HPDE6-E6E7 (cell line): ENCODE measurements at regions not wholly inside any gene's neighbourhood (a gene's known extent, or its start where the extent isn't known, plus 50 kb on each side); places are given as distances from the start of the nearest gene placed in this dataset.

Experiments used
- DNase-seq: peaks from one replicate; pipeline ENCODE4 v3.0.0; 2011; ENCODE audit warnings: missing footprints; ENCODE audit errors: extremely low spot score

- DNase-seq: no peak
Observed at GRCh38 chr5:159536646-159537045, 206.4 kb upstream of the IL12B start.

DNA sequence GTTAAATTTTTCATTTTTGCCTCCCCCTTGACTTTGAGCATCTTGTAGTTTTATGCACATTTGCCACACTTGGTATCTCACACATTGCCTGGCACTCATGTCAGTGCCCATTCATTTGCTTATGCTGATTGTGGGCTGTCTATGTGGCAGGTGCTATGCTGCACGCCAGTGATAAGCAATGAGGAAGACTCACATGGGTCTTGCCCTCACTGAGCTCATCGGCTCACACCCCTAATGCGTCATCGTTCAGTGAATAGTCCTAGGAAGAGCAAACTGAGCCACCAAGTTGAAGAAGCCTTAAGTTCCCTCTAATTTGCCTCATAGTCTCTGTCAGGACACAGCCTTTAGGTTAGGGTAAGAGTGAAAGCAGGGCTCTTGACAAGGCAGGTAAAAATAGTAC lies 209.4 kb upstream of the IL12B start:
- no peak for DNase-seq

DNA sequence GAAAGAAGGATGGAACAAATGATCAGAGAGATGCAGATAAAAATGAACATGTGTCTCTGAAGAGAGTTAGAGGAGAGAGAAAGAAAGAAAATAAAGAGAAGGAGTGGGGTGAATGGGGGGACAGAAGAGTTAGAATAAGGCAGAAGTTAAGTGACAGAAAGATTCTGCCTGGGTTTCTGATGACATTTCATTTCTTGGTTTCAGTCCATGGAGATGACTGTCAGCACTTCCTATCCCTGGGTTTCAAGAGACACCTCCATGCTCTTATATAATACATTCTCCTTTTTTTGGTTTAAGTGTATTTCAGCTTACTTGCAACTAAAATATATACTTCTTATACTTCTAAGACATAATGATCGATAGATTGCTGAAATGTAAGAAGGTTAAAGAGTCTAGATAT lies 213.0 kb upstream of the IL12B start:
- no peak for DNase-seq

DNA sequence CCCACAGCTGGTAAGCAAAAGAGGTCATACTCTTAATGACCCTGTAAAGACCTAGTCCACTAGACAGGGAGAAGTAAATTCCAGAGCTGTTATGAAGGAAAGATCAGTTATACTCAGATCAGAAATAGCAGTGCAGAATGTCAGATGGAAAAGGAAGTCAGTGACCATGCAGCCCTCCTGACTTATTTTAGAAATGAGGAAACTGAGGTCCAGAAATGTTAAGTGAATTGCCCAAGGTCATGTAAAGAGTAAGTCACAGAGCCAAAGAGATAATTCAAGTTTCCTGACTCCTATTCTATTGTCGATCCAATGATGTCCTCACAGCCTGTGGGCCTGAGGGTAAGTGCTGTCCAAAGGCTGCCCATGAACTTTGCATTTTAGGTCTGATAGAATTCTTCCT lies 214.9 kb upstream of the IL12B start:
- no peak for DNase-seq

GRCh38 chr5:159547466-159548195 lies 217.3 kb upstream of the IL12B start:
- no peak for DNase-seq

DNA sequence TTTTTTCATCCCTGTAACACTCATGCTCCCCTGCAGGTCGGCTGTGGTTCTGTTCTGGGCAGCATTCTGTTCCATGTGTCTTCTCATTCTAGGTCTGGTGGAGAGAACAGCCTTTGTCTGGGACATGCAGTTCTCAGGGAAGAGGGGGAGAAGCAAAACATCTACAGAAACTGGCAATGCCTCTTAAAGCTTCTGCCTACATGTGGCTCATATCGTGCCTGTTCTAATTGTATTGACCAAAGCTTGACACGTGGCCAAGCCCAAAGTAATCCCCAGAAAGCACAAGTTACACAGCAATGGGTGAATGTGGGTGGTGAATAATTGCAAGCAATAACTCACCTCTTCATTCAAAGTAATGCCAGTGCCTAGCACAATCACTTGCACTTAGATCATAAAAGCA lies 218.2 kb upstream of the IL12B start:
- DNase-seq: no peak

DNA sequence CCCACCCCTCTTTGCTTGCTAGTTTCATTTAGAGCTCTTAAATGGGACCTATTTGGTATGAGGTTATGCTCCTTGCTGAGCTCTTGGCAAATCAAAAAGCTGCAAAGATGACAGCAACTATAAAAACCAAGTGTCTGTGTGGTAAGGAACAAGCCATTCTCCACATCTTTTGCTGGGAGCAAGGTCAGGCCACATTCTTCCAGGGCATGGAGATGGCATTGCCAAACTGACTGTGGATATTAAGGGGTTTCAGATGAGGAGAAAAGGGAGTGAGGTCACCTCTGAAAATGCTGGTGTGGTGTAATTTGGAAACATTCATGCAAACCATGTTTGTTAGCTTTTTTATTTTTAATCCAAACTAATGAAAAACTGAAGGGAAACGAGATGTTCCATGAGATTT lies 218.8 kb upstream of the IL12B start:
- no peak for DNase-seq

GRCh38 chr5:159550951-159551350 lies 220.7 kb upstream of the IL12B start:
- DNase-seq: no peak

DNA sequence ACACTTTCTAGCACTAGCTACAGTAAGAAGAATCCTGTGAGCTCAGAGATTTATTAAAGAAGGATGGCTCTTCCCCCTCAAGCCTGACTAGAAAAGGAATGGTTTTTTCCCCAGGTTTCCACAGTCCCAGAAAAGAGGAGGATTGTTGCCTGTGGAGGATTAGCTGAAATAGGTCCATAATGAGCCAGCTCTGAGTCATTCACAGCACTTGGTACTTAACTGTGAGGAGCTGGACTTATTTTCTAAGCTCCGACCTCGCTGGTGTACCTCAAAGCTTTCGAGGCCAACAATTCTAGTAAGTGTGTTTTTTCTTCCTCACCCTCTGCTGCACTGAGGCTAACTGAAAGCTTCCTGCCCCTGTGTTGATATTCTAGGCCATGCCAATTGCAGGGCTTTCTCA lies 222.5 kb upstream of the IL12B start:
- peak; percentile 11 for DNase-seq

DNA sequence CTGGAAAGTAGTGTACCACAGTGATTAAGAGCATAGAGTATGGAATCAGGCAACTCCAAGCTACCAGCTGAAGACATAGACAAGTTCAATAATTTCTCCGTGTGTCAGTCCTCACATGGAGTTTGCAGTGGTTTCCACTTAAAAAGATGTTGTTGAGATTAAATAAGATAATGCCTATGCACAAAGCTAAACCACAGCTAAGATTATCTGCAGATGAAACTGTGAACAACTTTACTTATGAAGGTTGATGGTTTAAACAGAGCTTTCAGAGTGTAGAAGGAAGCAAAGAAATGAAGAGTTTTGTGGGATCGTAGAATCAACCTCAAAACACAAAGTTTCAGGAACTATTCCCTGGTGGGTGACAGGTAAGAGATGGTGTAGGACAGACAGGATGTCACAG lies 223.5 kb upstream of the IL12B start:
- no peak for DNase-seq

GRCh38 chr5:159555084-159555483 lies 224.8 kb upstream of the IL12B start:
- DNase-seq: no peak

DNA sequence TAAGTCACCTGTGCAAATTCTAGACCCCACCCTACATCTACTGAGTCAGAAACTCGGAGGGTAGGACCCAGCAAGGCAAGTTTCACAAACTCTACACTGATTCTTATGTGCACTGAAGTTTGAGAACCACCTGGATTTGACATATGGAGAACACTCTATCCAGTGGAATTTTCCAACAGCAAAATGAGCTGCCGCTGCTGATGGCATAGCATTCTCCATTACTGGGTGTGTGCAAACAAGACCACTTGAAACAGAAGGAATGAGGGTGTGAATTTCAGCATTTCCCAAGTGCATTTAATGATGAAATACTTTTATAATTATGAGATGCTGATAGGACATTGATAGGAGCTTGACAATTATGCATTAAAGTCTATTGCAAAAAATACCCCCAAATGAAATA lies 229.1 kb upstream of the IL12B start:
- DNase-seq: no peak

DNA sequence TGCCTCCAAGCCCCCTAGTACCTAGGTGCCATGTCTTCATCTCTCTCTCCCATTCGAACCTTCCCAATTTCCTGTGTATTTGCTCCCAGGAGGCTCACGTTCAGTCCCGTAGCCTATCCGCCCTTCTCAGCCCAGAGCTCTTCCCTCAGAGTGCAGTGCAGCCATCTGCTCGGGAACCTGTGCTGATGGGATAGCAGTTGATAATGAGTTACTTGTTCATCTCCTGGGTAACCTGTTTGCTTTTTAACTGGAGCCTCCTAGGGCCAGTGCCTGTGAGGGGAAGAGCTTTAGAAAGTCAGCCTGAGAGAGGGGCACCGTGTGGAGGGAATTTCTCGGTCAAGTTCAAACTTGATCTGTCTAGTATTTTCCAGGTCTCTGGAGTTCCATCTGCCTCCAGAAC lies 229.8 kb upstream of the IL12B start:
- DNase-seq: no peak

DNA sequence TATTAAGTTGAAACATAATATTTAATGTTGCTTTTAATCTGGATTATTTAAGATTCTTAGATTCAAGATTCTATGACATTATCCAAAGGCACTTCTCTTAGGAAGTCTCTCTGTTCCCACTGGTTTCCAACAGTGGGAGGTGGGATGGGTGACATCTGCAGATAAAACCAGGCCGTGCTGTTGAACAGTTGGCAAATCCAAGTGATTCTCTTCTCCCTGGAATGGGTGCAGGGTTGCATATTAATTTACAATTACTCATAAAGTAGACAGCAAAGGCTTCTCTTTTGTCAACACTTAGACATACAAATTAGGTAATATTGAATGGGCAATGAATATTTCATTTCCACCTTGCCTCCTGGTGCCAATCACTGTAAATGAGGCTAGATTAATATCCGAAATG lies 233.7 kb upstream of the IL12B start:
- DNase-seq: no peak

DNA sequence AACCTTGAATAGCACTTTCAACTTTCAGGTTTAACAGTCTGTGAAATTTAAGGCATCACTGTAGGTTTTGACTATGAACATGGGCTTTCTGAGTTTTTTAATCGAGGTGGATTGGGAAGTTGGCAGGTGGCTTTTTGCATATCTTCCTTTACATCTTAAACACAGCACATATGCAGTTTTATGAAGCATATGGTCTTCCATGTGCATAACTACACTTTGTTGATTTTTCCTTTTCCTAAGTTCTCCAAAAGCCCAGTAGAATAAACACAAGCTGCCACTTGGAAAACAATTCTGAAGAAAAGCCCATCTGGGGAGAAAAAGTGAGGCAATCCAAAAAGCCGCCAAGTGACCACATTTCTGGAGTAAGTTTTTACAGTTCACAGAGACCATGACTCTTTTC lies 236.5 kb upstream of the IL12B start:
- no peak for DNase-seq

GRCh38 chr5:159567461-159567860 lies 237.2 kb upstream of the IL12B start:
- DNase-seq: no peak

DNA sequence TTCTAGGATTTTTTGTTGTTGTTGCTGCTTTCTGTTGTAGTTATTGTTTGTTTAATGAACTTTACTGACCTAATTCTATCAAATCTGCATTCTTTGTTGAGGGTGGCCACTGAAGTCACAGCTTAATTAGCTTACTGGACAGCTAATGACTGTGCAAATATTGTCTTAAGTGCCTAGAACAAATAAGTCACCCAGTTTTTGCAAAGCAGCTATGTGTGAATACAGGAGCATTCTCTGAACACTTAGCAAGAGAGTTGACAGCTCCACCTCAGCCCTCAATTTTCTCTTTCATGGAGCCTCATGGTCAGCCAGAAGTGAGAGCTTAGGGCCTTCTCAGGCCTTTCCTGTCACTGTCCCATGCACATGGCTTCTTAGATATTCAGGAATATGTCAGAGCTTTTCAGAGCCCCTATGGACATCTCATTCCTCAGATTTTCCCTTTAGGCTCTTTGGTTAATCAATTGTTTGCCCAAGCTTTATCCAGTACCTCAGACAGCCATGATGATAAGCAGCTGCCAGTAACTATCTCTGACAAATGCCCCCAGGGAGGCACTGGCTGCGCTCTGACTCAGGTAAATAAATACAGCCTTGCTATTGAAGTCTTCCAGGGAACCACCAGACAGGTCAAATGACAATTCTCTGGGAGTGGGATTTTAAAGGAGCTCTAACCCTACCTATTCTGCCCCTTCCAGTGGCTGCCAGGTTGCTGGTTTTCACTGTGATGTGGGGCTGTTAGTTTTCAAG lies 241.4 kb upstream of the IL12B start:
- DNase-seq: peak; percentile 19

- DNase-seq: no peak
Observed at GRCh38 chr5:159576902-159577301, 246.6 kb upstream of the IL12B start.

- DNase-seq: peak; percentile 72
Observed at GRCh38 chr5:159581502-159582249, 251.4 kb upstream of the IL12B start.

DNA sequence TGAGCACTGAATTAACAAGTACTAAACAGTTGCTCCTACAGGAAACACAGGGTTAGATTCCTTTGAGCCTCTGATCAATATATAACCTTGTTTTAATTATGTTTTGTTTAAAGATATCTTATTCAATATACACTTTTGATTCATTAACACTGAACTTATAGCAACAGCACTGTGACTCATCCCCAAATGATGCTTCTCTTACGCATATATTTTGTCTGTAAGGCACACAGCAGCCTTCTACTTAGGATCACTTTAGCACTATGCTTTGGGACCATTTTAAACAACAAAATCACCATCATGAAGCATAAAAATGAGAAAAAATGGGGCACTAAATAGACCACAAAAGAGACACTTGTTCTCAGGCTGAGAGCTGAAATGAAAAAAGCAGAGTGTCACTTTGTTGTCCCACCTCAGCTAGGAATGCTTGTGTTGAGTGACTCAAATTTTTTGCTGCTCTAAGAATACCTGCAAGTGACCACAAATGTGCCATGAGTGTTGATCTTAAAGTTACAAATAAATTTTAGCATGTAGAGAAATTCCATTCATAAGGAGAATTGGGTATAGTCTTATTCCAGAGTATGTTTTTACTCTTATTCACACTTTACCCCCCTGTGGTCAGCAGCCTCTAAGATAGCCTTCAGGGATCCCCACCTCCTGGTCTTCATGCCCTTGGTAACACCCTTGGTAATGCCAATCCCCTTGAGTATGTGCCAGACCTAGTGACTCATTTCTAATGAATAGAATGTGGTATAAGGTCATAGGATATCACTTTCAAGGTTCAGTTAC lies 252.7 kb upstream of the IL12B start:
- peak; percentile 38 for DNase-seq

GRCh38 chr5:159586921-159587320 lies 256.6 kb upstream of the IL12B start:
- DNase-seq: no peak

GRCh38 chr5:159588941-159589340 lies 258.7 kb upstream of the IL12B start:
- no peak for DNase-seq
